ENCODE measurements at regions not wholly inside any gene's neighbourhood (a gene's known extent, or its start where the extent isn't known, plus 50 kb on each side); places are given as distances from the start of the nearest gene placed in this dataset.

DNA sequence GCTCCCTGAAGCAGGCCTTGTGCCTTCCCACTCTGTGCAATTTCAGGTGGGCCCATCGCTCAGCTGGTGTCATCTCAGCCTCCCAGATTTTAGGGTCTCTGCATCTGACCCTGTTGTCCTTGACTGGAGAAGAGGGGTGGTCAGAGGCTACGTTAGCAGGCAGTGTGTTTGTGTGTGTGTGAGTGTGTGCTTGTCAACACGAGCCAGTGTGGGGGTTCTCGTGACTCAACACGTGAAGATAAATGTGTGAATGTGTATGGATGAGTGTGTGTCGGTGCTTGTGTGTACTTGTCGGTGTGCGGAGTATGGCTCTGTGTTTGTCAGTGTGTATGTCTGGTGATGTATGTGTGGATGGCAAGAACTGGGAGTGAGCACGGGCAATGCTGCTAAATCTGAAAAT, 142.6 kb upstream of the KLF4 start:
- TF ChIP-seq, protein P1, sequence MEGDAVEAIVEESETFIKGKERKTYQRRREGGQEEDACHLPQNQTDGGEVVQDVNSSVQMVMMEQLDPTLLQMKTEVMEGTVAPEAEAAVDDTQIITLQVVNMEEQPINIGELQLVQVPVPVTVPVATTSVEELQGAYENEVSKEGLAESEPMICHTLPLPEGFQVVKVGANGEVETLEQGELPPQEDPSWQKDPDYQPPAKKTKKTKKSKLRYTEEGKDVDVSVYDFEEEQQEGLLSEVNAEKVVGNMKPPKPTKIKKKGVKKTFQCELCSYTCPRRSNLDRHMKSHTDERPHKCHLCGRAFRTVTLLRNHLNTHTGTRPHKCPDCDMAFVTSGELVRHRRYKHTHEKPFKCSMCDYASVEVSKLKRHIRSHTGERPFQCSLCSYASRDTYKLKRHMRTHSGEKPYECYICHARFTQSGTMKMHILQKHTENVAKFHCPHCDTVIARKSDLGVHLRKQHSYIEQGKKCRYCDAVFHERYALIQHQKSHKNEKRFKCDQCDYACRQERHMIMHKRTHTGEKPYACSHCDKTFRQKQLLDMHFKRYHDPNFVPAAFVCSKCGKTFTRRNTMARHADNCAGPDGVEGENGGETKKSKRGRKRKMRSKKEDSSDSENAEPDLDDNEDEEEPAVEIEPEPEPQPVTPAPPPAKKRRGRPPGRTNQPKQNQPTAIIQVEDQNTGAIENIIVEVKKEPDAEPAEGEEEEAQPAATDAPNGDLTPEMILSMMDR (IDR thresholded peaks at IDR 0.05; ENCODE audit: poor library complexity) = no peak
- TF ChIP-seq EZH2 (IDR thresholded peaks at IDR 0.05; ENCODE audit: borderline replicate concordance) (no peak), EZH2phosphoT487 (IDR thresholded peaks at IDR 0.05; ENCODE audit: low read depth, severe bottlenecking, unreplicated experiment) (no peak)
